Right ventricle myocardium superior (tissue), 1 donor: ENCODE measurements at regions not wholly inside any gene's neighbourhood (a gene's known extent, or its start where the extent isn't known, plus 50 kb on each side); places are given as distances from the start of the nearest gene placed in this dataset.
"Not testable (repeated sequence)": the region's sequence is repeated elsewhere in the genome, so short reads cannot be mapped to it uniquely, and the experiment has no call there.

Experiments
- ATAC-seq: fragments of 200-7000 bp; cut with Tn5 transposase; one replicate; pipeline ENCODE4 v1.9.1; 2020; ENCODE audit warnings: mild to moderate bottlenecking; ENCODE audit not compliant: poor library complexity
- DNase-seq: peaks from one replicate; pipeline ENCODE4 v3.0.0-alpha.2; 2020
- intact Hi-C: fragments of 100-400 bp; cut with DNase I; formaldehyde crosslinking; loops from one replicate; pipeline ENCODE4 v1.11.2; 2022
- donor health status: DM: no; HTN: yes; CAD: no; lungs with severe emphysema.

DNA sequence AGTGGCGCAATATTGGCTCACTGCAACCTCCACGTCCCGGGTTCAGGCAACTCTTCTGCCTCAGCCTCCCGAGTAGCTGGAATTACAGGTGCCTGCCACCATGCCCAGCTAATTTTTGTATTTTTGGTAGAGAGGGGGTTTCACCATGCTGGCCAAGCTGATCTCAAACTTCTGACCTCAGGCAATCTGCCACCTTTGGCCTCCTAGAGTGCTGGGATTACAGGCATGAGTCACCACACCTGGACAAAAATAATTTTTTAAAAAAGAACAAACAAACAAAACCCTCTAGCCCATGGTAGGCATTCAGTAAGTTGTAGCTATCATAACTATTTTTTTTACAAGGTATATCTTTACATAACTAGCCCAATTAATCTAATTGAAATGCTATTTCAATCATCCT lies 73.9 kb upstream of the CAPRIN1 start:
- ATAC-seq (no peak), DNase-seq (no peak)
- intact Hi-C loops: no loop called here

DNA sequence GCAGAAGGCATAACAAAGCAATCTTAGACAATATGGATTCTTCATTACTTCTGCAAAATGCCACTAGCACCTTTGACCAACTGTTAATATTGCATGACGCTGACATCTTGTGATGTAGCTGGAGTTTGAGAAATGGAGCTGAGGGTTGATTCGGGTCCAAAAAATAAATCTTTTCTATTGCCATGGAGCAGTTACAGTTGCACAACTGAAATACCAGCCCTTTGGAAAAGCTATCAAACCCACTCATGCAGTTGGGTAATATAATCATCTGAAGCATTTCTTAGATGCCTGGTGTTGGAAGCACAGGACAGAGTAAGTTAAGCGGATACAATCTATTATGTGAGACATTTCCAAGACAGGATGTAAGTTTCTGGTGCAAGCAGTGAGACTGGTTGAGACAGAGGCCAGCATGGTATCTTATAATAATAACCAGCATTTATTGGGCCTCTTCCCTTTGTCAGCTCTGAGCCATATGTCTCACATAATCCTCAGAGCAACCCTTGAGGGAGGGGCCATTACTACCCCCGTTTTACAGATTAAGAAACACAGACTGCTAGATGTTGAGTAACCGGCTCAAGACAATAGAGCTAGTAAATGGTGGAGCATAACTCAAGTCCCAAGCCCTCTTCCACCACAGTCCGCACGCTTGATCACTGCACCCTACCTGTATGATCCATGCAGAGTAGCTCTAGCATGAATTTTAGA lies 74.9 kb upstream of the CAPRIN1 start:
- DNase-seq (no peak), ATAC-seq (no peak)
- intact Hi-C loops: no loop called here

DNA sequence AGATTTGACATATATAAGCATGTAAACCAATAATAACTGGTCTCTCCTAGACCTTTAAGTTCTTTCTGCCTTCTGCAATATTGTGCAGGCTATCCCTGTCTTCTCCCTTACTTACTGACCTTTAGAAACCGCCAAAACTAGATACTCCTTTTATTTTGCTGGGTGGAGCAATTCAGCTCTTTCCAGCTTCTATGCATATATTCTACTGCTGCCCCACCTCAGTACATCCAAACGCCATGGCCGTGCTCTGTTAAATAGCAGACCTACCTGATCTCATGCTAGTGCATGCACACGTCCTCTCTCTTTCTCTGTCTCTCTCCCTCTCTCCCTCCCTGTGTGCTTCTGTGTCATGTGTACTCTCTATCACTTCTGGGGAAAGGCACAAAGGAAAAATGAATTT lies 76.7 kb upstream of the CAPRIN1 start:
- DNase-seq: no peak
- intact Hi-C loops: no loop called here
- no peak for ATAC-seq

DNA sequence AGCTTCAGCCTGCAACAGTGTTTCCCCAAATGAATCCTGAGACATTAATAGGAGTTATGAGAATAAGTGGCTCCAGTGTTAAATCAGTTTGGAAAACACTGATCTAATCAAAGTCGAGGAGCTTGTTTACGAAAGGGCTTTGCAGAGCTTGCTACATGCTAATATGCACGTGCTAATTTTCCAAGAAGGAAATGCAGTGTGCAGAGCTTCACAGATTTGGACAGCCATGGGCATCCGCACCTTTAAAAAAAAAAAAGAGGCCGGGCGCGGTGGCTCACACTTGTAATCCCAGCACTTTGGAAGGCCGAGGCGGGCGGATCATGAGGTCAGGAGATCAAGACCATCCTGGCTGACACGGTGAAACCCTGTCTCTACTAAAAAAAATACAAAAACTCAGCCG lies 79.7 kb upstream of the LMO2 start:
- not testable (repeated sequence) for ATAC-seq, DNase-seq
- intact Hi-C loops: loop anchor here (2.0 kb wide), 1 partner anchor 113 kb away; no protein-coding TSS in a partner anchor

DNA sequence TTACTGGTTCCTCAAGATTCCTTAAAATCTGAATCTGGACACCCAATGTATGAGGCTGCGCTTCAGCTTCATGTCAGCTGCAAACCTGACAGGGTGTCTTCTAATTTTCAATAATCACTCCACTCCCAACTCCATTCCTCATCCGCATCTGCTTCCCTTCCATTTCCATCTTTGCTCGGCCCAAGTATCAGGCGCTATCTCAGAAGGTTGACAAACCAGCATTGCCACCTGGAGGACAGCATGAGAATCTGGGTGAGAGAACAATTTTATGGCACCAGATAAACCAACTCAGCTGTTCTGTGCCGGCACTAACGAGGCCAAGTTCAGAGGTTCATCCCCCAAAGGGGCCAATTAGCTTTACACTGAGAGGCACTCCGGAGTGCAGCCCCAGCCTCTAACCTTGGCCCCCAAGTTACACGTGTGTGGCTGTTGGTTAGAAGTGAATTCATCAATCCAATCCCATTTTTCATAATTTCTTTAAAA lies 79.1 kb upstream of the LMO2 start:
- intact Hi-C loops: loop anchor here (2.0 kb wide), 1 partner anchor 112 kb away; no protein-coding TSS in a partner anchor
- peak; percentile 86 for ATAC-seq
- DNase-seq: no peak

DNA sequence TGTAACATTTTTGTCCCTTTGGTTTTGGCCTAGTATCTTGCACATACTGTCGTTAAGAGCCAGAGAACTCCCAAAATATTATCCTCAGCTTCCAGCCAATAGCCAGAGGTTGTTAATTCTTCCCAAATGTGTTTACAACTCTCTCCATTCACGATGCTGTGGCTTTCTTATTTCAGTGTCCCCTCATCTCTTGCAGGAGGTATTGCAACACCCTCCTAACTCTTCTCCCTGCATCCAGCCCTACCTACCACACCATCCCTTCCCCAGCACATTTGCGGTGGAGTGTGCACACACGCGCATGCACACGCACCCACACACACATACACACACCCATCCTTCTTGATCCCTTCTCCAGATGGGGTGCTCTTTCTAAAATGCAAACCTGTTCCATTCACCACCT lies 75.6 kb upstream of the LMO2 start:
- no peak for ATAC-seq
- intact Hi-C loops: no loop called here
- no peak for DNase-seq

DNA sequence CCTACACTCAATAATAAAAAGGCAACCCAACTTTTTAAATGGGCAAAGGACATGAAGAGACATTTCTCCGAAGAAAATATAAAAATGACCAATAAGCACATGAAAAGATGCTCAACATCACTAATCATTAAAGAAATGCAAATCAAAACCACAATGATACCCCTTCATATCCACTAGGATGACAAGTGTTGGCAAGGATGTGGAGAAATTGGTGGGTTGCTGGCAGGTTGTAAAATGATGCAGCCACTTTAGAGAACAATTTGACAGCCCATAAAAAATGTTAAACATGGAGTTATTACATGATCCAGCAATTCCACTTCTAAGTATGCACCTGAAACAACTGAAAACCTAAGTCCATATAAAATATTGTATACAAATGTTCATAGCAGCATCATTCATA lies 73.2 kb upstream of the LMO2 start:
- ATAC-seq (no peak), DNase-seq (no peak)
- intact Hi-C loops: no loop called here

DNA sequence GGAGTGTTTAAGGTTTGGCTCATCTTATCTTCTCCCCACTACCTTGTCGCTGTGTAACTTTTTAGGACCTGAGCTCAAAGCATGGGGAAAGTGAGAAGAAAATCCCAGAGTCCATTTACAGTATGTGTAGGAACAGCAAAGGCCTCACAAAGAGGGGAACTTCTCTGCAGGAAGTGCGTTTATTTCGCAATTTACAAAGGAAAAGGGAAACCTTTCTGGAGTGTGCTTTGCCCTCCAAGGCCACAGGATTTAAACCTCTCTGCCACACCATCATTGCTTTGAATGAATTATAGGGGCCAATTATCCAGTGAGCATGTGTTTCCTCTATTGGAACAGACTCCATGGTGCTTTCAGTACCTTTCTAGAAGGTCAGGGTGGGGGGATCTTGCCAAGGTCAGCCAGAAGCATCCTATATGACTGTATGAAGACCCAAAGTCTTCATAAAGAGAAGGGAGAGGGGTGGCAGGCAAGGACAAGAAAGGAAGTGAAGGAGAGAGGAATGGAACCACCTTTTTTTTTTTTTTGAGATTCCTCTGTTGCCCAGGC lies 68.1 kb upstream of the LMO2 start:
- DNase-seq: no peak
- ATAC-seq: no peak
- intact Hi-C loops: no loop called here

DNA sequence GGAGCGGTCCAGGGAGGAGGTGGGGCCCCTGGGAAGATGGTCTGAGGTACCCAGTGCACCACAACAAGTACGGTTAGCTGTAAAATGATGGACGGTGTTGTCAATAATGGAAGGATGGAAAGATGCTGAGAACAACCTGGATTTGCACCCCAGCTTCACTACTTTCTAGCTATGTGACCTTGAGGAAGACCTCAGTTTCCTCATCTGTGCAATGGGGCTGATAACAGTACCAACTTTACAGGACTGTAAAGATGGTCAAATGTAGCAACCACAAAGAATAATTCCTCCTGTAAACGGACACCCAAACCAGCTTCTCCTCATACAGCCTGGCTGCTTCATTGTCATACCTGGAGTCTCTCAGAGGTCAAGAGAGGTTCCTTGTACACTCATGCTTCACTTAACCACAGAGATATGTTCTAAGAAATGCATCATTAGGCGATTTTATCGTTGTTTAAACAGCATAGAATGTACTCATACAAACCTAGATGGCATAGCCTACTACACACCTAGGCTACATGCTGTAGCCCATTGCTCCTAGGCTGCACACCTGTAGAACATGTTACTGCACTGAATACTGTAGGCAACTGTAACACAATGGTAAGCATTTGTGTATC lies 65.5 kb upstream of the LMO2 start:
- no peak for DNase-seq
- intact Hi-C loops: no loop called here
- no peak for ATAC-seq

DNA sequence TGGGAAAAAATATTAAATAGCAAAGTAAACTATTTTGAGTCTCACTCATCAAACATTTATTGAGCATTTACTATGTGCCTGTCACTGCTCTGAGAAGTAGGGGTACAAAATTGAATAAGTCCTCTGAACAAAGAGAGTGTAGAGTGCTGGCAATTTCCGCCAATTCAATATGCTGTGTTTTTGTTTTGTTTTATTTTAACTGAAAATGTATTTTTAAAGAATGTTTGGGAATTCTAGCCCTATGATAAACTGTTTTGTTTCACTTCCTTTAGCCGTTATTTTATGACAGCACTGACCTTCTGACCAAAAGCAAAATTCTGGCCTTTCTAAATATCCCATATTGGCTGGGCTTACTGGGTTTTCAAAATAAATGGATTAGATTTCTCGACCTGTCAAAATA lies 64.7 kb upstream of the LMO2 start:
- no peak for DNase-seq
- intact Hi-C loops: no loop called here
- no peak for ATAC-seq

DNA sequence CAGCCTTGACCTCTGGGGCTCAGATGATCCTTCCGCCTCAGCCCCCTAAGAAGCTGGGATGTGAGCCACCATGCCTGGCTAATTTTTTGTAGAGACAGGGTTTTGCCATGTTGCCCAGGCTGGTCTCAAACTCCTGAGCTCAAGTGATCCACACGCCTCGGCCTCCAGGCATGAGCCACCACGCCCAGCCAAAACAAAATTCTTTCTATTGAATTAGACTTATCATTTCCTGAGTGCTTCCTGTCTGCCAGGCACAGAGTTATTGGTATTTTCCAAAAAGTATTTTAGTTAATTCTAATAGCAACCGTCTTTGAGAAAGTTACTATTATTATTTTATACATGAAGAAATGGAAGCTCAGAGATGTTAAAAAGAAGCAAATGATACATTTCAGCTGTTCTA lies 61.4 kb upstream of the LMO2 start:
- DNase-seq: no peak
- intact Hi-C loops: no loop called here
- ATAC-seq: no peak

DNA sequence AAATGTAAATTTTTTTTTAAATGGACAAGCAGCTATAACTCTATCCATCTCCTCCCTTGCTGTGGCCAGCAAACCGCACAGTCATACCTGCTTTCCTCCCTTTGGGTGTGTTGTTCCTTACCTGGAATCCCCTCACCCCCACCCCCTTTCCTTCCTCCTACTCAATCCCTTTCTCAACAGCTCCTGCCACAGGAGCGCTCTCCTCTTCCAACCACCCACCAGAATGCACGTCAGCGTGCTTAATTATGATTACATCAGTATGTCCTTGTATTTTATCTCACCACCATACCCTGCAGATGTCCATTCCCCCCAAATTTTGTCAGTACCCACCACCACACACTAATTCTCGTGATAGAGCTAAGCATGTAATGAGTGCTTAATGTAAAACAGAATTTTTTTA lies 60.9 kb upstream of the LMO2 start:
- ATAC-seq: no peak
- intact Hi-C loops: no loop called here
- no peak for DNase-seq

DNA sequence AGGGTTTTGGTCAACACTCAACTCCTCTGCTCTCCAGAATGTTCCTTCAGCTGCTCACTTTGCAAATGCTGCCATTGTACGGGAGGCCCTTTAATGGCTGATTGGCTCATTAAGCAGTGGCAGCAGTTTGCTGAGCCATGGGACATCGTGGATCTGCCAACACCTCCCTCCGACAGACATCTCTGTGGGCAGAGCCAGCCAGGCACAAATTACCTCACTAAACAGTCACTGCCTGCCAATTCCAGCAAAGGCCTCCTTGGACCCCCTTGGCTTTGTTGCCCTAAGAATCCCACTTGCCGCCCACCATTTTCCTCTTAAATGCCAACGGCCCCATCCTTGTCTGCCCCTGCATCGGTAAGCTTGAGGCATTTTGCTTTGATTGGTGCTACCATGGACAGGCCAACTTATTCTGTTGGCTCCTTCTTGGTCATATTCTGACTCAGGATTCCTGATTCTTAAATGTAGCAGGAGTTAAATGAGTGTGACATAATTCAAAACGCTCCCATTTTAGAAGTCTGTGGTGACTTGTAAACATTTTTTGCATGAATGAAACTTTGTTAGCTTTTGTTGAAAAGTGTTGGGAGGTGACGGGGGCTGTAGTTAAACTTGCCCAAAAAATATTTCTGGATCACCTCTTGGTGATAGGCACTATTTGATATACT lies 57.5 kb upstream of the LMO2 start:
- intact Hi-C loops: no loop called here
- DNase-seq (no peak), ATAC-seq (peak; percentile 36)

DNA sequence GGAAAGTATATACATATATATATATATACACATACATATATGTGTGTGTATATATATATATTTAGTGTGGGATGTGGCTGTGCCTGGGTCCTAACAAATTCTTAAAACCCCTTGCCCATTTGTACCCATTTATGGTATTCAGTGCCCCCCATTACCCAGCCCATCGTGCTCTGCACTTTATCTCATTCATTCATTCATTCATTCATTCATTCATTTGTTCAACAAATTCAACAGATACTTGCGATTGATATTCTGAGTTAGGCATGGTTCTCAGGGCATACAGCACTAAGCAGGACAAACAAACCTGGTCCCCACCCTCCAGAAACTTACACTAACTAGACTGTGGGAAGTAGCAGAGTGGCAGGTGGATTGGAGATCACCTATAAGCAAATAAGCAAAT lies 56.6 kb upstream of the LMO2 start:
- intact Hi-C loops: no loop called here
- ATAC-seq (no peak), DNase-seq (no peak)

DNA sequence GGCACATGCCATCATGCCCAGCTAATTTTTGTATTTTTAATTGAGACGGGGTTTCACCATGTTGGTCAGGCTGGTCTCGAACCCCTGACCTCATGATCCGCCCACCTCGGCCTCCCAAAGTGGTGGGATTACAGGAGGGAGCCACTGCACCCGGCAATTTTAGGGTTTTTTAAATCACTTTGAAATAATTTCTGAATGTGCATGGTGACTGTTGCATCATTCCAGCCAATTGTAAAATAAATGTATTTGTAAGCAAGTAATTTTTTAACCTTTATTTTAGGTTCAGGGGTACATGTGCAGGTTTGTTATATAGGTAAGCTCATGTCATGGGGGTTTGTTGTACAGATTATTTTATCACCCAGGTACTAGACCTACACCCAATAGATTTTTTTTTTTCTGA lies 56.0 kb upstream of the LMO2 start:
- ATAC-seq, DNase-seq, intact Hi-C loops: not testable (repeated sequence)

DNA sequence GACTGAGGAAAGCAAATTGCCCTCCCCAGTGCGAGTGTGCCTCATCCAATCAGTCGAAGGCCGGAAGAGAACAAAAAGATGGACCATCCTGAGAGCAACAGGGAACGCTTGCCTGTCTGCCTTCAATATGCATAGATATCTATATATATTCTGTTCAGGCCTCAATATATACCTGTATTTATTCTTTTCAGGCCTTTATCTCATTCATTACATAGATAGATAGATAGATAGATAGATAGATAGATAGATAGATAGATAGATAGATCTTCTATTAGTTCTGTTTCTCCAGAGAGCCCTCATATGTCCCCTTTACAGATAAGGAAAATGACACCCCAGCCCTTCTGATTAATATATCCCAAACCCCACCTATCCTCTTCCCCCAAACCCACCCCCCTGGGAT lies 55.1 kb upstream of the LMO2 start:
- intact Hi-C loops: no loop called here
- DNase-seq: no peak
- no peak for ATAC-seq

DNA sequence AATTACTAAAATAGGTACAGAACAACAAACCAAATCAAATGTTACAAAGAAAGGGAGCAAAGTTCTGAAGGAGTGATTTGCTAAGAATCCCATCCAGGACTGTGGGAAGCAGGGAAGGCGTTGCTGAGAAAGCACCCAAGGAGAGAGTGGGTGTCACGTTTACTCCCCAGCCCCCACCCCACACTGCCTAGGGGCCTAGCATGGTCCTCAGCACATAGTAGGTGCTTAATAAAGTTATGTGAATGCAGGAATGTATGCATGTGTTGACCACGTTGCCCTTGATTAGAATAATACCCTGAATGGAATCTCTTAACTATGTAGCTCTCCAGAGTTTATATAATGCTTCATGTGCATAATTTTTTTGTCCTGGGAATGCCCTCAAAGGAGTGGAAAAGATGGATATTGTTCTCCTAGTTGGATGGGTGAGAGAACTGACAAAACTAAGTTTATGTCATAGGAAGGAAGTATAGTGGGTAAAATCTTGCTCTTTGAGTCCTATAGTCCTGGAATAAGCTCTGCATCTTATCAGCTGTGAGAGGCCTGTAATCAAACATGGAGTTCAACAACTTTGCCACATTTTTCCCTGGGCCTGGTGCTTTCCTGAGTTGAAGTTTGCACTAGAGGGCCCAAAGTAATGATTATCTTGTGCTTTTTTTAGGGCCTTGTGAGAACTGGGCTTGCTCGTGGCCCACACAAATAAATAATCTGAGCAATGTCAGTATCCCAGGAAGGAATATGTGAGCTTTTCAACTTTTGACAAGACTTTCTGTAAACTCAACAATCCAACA lies 53.8 kb upstream of the LMO2 start:
- intact Hi-C loops: no loop called here
- DNase-seq (no peak), ATAC-seq (no peak)

DNA sequence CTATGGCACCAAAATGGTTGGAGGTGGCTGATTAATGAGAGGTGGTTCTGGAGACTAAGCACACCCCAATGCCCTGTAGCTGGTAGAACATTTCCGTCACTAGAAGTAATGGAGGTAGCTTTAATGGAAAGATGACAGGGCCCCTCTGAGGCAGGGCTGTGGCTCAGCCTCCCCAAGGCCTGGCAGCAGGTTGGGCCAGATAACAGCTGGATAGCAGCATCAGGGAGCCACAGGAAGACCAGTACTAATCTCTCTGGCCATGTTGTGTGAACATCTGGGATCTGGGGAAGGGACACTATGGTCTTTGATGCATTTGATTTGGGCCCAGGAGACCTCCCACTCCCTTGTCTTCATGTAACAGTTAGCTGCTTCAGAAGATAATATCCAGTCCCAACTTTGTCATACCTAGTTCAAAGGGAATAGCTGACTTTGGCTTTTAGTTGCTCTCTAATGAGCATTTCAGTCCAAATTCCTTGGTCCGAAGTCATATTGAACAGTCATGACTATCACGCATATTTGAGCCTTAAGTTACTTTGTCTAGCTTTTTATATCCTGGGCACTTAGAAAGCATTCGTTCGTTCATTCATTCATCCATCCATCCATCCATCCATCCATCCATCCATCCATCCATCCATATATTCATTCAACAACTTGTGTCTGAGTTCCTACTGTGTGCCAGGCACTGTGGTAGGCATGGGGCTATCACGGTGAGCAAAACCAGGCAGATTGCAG lies 53.0 kb upstream of the LMO2 start:
- ATAC-seq: no peak
- no peak for DNase-seq
- intact Hi-C loops: no loop called here

DNA sequence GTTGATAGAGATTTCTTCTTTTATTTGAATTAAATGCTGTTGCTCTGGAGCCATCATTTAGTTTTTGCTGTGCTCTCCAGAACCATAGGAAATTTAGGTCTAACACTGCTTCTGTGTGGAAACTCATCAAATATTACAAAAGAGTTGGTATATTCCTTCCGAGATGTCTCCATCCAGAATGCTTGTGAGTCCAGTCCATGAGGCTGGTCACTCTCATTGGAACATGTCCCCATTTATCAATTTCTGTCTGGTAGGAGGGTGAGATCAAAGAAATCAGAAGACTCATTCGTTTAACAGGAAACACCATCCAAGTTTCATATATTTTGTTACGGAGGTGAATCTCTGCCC lies 52.4 kb upstream of the LMO2 start:
- intact Hi-C loops: no loop called here
- no peak for DNase-seq
- ATAC-seq: no peak
